ENCODE measurements at regions not wholly inside any gene's neighbourhood (a gene's known extent, or its start where the extent isn't known, plus 50 kb on each side); places are given as distances from the start of the nearest gene placed in this dataset.

DNA sequence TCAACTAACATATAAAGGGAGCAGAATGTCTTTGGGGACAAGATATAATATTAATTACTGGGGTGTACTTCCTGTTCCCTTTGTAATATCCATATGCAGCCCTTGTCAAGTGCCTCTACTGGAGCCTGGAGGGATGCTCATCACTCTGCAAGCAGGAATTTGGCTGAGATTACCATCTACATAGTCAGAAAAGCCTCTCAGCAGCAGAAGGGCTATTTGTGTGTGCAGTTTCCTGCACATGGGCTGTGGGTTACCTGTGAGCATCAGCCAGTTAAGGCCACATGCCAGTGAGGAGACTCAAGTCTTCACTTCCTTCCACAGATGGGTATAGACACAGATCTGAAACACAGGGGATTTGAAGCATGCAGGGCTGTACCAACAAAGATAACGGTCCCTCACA, 278.1 kb upstream of the PLSCR5 start:
- TF ChIP-seq POLR2AphosphoS5 (IDR thresholded peaks at IDR 0.05) = no peak
- TF ChIP-seq, protein P1, sequence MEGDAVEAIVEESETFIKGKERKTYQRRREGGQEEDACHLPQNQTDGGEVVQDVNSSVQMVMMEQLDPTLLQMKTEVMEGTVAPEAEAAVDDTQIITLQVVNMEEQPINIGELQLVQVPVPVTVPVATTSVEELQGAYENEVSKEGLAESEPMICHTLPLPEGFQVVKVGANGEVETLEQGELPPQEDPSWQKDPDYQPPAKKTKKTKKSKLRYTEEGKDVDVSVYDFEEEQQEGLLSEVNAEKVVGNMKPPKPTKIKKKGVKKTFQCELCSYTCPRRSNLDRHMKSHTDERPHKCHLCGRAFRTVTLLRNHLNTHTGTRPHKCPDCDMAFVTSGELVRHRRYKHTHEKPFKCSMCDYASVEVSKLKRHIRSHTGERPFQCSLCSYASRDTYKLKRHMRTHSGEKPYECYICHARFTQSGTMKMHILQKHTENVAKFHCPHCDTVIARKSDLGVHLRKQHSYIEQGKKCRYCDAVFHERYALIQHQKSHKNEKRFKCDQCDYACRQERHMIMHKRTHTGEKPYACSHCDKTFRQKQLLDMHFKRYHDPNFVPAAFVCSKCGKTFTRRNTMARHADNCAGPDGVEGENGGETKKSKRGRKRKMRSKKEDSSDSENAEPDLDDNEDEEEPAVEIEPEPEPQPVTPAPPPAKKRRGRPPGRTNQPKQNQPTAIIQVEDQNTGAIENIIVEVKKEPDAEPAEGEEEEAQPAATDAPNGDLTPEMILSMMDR (IDR thresholded peaks at IDR 0.05) = no peak
- TF ChIP-seq POLR2A (IDR thresholded peaks at IDR 0.05) = no peak
- no peak for TF ChIP-seq EP300 (IDR thresholded peaks at IDR 0.05)

Measured in suprapubic skin (tissue), 4 donors.